GM23248 (cell line): ENCODE measurements at regions not wholly inside any gene's neighbourhood (a gene's known extent, or its start where the extent isn't known, plus 50 kb on each side); places are given as distances from the start of the nearest gene placed in this dataset.

ENCODE experiments used
- EZH2 ChIP-seq: fragments of 200-600 bp; sonication (generic); IDR thresholded peaks from 2 replicates; pipeline ENCODE4 v1.6.1; 2018; ENCODE audit warnings: antibody characterized with exemption, mild to moderate bottlenecking; ENCODE audit not compliant: insufficient read depth, poor library complexity, severe bottlenecking
- EZH2phosphoT487 ChIP-seq: fragments of 200-600 bp; sonication (generic); IDR thresholded peaks from 2 replicates; pipeline ENCODE4 v1.6.1; 2018; ENCODE audit warnings: antibody characterized with exemption, moderate library complexity, mild to moderate bottlenecking, low read depth; ENCODE audit not compliant: insufficient read depth

DNA sequence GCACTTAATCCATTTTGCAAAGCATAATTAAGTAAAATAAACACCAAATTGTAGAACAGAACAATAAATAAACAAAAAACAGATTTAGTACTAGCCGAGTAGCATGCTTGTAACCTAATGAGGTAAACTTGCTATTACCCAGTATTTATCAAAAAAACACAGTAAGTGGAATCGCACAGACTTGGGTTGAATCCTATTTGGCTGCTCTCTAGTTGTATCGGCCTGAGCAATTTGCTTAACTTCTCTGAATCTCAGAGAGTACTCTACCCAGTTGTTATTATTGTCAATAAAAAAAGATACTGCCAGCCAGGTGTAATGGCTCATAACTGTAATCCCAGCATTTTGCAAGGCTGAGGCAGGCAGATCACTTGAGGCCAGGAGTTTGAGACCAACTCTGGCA lies 664.3 kb downstream of the ADGRL2 start:
- TF ChIP-seq EZH2phosphoT487 (no peak), EZH2 (no peak)
